ENCODE measurements at regions not wholly inside any gene's neighbourhood (a gene's known extent, or its start where the extent isn't known, plus 50 kb on each side); places are given as distances from the start of the nearest gene placed in this dataset.
"Not testable (repeated sequence)": the region's sequence is repeated elsewhere in the genome, so short reads cannot be mapped to it uniquely, and the experiment has no call there.

- TF ChIP-seq CTCF, POLR2A (IDR thresholded peaks at IDR 0.05): not testable (repeated sequence)
These were observed 57.8 kb upstream of the SMIM30 start for GRCh38 chr7:113176180-113176579.

Measured in thyroid gland (tissue), 4 donors.